ENCODE measurements at regions not wholly inside any gene's neighbourhood (a gene's known extent, or its start where the extent isn't known, plus 50 kb on each side); places are given as distances from the start of the nearest gene placed in this dataset.

GRCh38 chr14:22479132-22479531 is 109.9 kb downstream of the DAD1 start:
- Histone ChIP-seq H3K27me3 (no peaks in the 10 kb centered on the region), H3K4me1 (ENCODE audit: low read depth) (peaks cover 8% of the 10 kb centered on the region)

GRCh38 chr14:22478670-22479069 is 110.4 kb downstream of the DAD1 start:
- Histone ChIP-seq H3K27ac (no peak overlapping the region), H3K9me3 (ENCODE audit: low read depth) (no peaks in the 10 kb centered on the region), H3K4me3 (no peak overlapping the region), H3K27me3 (no peaks in the 10 kb centered on the region), H3K4me1 (ENCODE audit: low read depth) (peaks cover 8% of the 10 kb centered on the region), H3K36me3 (no peaks in the 10 kb centered on the region)
- no peak for TF ChIP-seq CTCF (IDR thresholded peaks at IDR 0.05; ENCODE audit: low read depth, low read length)
- DNase-seq (ENCODE audit: low read depth in 1 of 2, low spot score in 1 of 2), result peak in 1 of 2 donors; percentile 79

More at GRCh38 chr14:22479132-22479531, 109.9 kb downstream of the DAD1 start:
- H3K4me3 ChIP-seq, result no peak overlapping the region
- no peak for DNase-seq (ENCODE audit: low read depth in 1 of 2, low spot score in 1 of 2)
- H3K9me3 ChIP-seq (ENCODE audit: low read depth), result no peaks in the 10 kb centered on the region
- no peak overlapping the region for H3K27ac ChIP-seq
- H3K36me3 ChIP-seq, result no peaks in the 10 kb centered on the region
- no peak for TF ChIP-seq CTCF (IDR thresholded peaks at IDR 0.05; ENCODE audit: low read depth, low read length)

GRCh38 chr14:22478247-22478646 is 110.8 kb downstream of the DAD1 start:
- no peak for DNase-seq (ENCODE audit: low read depth in 1 of 2, low spot score in 1 of 2)
- Histone ChIP-seq H3K4me3 (no peak overlapping the region), H3K27ac (no peak overlapping the region), H3K36me3 (no peaks in the 10 kb centered on the region), H3K27me3 (no peaks in the 10 kb centered on the region), H3K9me3 (ENCODE audit: low read depth) (no peaks in the 10 kb centered on the region), H3K4me1 (ENCODE audit: low read depth) (peaks cover 8% of the 10 kb centered on the region)
- no peak for TF ChIP-seq CTCF (IDR thresholded peaks at IDR 0.05; ENCODE audit: low read depth, low read length)

GRCh38 chr14:22477569-22478194 is 111.3 kb downstream of the DAD1 start:
- Histone ChIP-seq H3K4me1 (ENCODE audit: low read depth) (peaks cover 8% of the 10 kb centered on the region), H3K36me3 (no peaks in the 10 kb centered on the region), H3K4me3 (no peak overlapping the region), H3K9me3 (ENCODE audit: low read depth) (no peaks in the 10 kb centered on the region), H3K27ac (no peak overlapping the region), H3K27me3 (no peaks in the 10 kb centered on the region)
- no peak for DNase-seq (ENCODE audit: low read depth in 1 of 2, low spot score in 1 of 2)
- TF ChIP-seq CTCF (IDR thresholded peaks at IDR 0.05; ENCODE audit: low read depth, low read length), result no peak

GRCh38 chr14:22476887-22477286 is 112.1 kb downstream of the DAD1 start:
- no peak overlapping the region for H3K27ac ChIP-seq
- H3K36me3 ChIP-seq, result no peaks in the 10 kb centered on the region
- no peaks in the 10 kb centered on the region for H3K9me3 ChIP-seq (ENCODE audit: low read depth)
- H3K4me1 ChIP-seq (ENCODE audit: low read depth), result peaks cover 8% of the 10 kb centered on the region
- no peak overlapping the region for H3K4me3 ChIP-seq
- no peaks in the 10 kb centered on the region for H3K27me3 ChIP-seq
- TF ChIP-seq CTCF (IDR thresholded peaks at IDR 0.05; ENCODE audit: low read depth, low read length), result no peak
- no peak for DNase-seq (ENCODE audit: low read depth in 1 of 2, low spot score in 1 of 2)
